DMS153 treated with DMSO at 0.1 percent for 48 hours (cell line): ENCODE measurements at regions not wholly inside any gene's neighbourhood (a gene's known extent, or its start where the extent isn't known, plus 50 kb on each side); places are given as distances from the start of the nearest gene placed in this dataset.
"Not testable (repeated sequence)": the region's sequence is repeated elsewhere in the genome, so short reads cannot be mapped to it uniquely, and the experiment has no call there.

Experiments
- DNase-seq: peaks from one replicate; lab custom pipeline; 2025; ENCODE audit not compliant: unreplicated experiment; lab: John Stamatoyannopoulos, UW

DNA sequence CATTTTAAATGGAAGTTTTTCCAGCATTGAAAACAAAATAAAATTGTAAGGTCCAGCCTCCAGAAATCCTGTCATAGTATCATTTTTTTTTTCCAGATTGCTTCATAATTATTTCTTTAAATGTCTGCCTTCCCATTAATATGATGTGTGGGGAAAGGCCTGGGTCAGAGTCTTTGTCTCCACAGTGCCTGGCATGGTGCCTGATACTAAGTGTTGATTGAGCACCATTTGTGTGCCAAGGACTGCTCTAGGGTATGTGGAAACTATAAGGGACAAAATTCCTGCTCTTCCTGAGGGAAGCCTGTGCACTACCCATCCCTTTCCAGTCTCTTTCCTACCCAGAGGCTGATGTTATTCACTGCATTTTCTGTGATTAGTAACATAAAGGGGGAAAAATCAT lies 53.1 kb upstream of the BEND4 start:
- no peak for DNase-seq

DNA sequence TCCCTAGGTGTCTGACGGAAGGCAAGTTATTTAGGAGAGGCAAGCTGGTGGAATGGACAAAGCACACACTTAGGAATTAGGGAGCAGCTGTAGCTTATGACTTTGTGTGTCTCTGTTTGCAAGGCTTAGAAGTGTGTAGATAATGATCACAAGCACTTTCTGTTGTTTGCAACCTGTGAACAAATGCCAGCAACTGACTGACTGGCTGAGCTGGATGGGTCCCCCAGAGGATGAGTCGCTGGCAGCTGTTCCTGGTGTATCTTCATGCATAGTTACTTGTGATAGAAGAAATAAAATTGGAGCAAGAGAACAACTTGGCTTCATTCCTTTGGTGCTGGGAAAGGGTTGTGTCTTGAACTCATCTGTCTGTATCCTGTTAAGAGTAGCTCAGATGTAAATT lies 64.2 kb upstream of the BEND4 start:
- no peak for DNase-seq

DNA sequence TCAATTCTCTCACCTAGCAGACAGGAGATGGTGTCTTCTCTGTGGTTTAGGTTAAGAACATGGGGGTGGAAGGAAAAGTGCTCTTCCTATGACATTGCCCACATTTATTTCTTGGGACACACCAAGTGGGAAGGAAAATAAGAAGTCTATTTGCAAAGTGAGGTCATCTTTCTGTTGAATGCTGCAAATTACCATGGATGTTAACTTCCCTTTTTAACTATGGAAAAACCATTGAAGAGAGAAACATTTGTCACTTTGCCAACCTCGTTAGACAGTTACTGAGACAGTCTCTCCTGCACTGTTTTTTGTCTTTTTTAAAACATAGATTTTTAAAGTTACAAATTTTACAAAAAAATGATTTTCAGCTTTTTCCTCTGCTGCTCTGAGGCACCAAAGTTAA lies 72.8 kb upstream of the BEND4 start:
- no peak for DNase-seq

DNA sequence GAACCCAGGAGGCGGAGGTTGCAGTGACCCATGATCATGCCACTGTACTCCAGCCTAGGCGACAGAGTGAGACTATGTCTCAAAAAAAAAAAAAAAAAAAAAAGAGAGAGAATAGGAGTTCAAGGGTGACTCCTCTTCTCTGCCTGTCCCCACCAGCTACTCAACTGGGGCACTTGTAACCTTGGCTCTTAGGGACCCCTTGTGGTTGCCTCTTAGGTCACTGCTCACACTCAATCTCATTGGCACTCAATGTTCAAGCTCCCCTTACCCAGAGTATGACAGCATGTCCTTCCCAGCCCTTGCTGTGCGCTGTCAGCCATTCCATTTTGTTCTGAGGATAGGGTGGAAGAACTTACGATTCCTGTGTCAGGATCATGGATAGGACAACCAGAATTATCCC lies 82.4 kb upstream of the BEND4 start:
- DNase-seq, result no peak

DNA sequence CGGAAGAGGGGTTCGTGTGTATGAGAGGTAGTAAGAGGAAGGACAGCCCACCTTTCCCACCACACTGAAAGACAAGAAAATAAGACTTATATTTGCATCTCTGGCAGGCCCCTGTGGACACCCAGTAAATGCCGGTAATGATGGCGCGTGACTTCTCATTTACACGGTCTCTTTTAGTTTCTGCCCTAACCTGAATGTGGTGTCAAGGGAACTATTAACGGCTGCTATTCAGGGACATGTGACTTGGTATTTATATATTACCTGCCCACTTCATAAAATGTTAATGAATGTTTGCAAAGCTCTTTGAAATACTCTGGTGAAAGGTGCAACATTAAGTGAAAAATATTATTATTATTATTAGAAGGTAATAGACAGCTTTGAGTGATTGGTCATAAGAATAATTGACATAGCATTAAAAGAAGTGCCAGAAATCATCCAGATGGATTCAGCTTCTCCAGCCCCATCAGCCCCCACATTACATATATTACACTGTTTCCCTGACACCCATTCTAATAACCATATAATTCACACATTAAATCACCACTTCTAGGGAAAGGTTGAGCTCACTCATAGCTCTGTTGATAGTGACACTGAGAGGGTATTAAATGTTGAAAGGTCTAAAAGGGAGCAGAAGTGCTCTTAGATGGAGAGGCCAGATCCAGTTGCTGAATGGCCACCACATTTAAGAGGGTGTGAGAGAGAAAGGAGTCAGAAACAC lies 83.0 kb upstream of the BEND4 start:
- no peak for DNase-seq

DNA sequence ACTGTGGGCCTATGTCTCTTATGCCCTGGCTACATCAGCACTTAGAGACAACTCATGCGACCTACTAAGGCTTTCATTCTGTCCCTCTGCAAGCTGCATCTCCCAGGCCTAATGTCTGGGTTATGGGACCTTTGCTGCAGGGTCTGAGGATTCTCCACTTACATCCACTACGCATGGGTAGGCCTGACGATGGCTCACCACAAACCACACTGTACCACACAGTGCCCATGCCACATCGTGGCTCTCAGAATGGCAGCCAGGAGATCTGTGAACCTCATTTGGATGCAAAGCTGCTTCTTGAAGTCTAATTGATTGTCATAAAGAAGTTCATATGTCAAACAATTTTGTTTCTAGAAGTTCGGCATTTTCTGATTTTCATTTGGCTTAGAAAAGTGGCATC lies 84.6 kb upstream of the BEND4 start:
- DNase-seq, result no peak

DNA sequence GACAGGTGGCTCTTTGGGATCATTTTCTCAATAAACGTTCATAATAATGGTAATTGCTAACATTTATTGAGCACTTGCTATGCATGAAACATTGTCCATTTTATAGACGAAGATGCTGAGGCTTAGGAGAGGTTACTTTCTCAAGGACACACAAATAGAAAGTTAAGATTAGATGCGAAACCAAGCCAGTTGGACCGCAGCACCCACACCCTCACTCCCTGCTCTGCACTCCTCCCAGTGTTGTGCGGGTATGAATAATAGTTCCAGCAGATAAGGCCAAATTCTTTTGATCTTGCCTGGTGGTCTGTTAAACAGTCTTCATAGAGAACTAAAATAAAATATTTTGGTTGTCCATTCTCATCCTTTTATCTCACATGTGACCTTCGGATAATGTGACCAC lies 85.0 kb upstream of the BEND4 start:
- DNase-seq, result no peak

DNA sequence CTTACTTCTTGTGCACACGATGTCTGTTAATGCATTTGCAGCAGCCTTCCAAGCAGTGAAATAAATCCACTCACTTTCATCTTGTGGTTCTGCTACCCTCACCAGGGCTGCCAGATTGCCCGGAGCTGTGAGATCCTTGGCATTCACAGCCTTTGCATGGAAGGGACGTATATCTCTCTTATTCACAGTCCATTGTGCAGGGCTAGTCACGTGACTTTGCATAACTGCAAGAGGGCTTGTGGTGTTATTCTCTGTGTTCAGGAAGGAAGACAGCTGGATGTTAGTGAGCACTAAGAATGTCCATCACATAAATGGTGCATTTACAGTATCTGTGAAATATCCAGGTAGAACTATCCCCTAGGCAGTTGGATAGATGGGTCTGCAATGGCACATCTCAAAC lies 96.5 kb upstream of the BEND4 start:
- no peak for DNase-seq

DNA sequence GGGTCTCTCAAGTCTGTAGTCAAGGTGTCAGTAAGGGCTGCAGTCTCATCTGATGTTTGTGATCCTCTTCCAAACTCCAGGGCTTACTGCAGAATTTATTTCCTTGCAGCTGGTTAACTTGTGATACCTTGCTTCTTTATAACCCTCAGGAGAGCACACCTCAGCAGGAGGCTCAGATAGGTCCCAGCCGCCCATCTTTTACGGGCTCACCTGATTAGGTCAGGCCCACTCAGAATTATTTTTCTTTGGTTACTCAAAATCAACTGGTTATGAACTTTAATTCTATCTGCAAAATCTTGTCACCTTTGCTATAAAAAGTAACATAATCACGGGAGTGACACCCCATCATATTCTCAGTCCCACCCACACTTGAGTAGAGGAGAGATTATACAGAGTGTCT lies 99.9 kb upstream of the BEND4 start:
- no peak for DNase-seq

DNA sequence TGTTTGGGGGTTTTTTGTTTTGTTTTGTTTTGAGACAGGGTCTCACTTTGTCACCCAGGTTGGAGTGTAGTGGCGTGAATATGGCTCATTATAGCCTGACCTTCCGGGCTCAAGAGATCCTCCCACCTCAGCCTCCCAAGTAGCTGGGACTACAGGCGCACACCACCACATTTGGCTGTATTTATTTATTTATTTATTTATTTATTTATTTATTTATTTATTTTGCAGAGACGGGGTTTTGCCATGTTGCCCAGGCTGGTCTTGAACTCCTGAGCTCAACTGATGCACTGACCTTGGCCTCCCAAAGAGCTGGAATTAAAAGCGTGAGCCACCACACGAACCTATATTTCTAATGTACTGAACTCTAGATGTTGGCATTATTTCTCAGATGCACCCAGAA lies 105.2 kb upstream of the BEND4 start:
- DNase-seq, result not testable (repeated sequence)

DNA sequence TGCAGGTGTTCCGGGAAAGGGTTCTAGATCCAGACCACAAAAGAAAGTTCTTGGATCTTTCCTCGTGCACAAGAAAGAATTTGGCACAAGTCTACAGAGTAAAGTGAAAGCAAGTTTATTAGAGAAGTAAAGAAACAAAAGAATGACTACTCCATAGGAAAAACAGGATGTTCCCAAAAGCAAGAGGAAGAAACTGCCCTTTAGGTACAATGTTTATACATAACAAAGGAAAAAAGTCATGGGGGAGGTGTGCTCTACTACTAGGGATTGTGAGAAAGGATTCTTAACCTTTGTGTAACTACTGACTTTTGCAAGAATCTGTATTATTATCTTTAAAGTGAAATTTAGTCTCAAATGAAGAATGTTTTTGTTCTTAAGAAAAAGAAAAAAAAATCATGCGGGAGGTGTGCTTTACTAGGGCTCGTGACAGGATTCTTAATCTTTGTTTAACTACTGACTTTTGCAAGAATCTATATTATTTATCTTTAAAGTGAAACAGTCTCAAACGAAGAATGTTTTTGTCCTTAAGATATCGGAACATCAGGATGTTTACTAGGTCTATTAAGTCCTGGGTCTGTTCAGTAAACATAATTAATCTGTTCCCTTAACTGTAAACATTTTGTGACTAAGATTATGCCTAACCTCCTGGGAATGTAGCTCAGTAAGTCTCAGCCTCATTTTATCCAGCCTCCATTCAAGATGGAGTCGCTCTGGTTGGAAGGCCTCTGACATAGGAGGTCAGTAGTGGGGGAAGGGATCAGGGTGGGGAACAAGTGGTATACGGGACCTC lies 110.4 kb upstream of the BEND4 start:
- DNase-seq, result no peak

DNA sequence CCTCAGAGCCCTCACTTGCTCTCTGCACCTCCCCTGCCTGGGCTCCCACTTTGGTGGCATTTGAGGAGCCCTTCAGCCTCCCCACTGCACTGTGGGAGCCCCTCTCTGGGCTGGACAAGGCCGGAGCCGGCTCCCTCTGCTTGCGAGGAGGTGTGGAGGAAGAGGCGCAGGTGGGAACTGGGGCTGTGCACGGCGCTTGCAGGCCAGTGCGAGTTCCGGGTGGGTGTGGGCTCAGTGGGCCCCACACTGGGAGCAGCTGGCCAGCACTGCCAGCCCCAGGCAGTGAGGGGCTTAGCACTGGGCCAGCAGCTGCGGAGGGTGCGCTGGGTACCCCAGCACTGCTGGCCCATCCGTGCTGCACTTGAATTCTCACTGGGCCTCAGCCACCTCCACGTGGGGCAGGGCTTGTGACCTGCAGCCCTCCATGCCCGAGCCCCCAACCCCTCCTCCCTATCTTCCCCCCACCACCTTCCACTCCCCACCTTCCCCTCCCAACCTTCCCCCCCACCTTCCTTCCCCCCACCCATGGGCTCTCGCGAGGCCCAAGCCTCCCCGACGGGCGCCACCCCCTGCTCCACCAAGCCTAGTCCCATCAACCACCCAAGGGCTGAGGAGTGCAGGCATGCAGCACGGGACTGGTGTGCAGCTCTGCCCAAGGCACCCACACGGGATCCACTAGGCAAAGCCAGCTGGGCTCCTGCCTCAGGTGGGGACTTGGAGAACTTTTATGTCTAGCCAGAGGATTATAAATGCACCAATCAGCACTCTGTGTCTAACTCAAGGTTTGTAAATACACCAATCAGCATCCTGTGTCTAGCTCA lies 113.5 kb upstream of the BEND4 start:
- no peak for DNase-seq

DNA sequence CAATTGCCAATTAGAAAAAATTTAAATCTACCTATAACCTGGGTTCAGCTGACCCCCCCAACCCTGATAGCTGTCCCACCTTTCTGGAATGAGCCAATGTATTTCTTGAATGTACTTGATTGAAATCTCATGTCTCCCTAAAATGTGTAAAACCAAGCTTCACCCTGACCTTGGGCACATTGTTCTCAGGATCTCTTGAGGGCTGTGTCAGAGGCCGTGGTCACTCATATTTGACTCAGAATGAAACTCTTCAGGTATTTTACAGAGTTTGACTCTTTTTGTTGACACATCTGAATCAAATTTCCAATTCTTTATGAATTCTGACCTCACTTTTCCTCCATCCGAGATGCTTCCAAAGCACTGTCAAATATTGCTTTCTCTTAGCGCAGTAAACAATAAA lies 115.3 kb upstream of the BEND4 start:
- no peak for DNase-seq

DNA sequence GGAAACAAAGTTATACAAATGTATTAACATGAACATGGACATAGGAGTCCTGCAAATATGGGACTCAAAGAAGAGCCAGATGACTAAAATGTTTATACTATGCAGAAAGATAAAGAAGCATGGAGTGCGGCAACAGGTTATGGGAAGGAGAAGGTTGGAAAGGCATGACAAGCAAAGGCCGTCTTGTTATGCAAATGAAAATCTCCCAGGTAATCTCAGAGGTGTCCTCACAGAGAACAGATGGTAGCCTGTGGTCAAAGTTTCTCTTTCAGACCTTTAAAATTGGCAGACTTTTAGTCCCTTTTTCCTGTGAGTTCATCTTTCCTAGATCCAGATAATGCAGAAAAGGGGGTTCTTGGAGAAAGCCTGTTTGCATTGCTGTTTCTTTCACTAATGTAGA lies 116.4 kb upstream of the BEND4 start:
- DNase-seq, result no peak

DNA sequence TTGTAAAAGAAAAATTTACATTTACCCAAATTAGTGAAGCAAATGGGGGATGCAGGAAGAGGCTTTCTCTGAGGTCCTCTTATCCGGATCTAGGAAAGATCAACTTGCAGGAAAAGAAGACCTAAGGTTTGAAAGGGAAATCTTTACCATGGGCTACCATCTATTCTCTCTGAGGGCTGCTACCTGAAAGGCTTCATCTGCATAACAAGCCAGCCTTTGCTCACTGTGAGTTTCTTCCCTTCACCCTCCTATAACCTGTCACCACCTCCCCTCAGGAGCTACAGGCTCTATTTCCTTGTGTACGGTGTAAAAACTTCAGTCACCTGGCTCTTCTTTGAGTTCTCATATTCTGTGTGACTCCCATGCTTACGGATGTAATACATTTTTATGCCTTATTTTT lies 118.6 kb upstream of the BEND4 start:
- no peak for DNase-seq

DNA sequence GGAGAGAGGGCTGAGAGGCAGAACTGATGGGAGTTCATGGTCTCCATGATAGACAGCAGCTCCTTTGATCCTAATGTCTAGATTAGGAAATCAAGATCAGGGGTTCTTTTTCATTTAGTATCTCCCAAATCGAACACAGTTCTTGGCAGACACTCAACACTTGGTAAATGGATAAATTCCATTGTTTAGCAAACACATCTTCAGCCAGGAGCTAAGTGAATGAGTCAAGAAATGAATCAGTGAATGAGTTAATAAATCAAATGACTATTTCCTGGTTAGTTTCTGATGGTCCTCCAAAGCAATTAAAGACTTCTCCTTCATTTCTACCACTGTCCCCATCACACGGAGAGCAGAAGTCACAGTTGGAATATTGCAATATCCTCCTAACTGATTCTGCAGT lies 120.0 kb upstream of the SHISA3 start:
- no peak for DNase-seq

DNA sequence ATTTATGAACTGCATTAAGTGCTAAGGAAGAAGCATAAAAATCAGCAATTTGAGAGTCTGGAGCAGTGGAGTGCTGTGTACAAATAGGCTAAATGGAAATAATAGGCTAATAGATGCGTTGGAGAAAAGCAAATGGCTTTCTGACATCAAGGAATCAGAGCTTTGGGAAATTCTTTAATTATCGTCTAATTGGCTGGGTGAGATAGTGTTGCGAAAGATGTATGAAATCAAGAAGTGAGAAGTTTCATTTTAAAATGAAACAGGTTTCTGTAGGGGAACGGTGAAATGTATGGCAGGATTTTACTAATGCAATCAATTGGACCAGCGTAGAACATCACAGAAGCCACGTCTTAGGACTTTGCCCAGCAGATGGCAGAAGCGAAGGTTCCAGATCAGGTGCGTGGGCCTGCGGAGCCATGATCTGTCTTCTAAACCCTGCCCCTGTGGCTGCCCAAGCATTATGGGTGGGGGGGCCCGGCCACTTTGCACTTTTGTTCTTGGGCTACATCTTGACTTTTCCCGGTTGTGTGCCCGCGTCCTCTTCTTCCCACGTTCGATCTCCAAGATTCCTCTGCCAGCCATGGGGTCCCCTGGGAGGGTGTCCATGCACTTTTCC lies 118.5 kb upstream of the SHISA3 start:
- no peak for DNase-seq

DNA sequence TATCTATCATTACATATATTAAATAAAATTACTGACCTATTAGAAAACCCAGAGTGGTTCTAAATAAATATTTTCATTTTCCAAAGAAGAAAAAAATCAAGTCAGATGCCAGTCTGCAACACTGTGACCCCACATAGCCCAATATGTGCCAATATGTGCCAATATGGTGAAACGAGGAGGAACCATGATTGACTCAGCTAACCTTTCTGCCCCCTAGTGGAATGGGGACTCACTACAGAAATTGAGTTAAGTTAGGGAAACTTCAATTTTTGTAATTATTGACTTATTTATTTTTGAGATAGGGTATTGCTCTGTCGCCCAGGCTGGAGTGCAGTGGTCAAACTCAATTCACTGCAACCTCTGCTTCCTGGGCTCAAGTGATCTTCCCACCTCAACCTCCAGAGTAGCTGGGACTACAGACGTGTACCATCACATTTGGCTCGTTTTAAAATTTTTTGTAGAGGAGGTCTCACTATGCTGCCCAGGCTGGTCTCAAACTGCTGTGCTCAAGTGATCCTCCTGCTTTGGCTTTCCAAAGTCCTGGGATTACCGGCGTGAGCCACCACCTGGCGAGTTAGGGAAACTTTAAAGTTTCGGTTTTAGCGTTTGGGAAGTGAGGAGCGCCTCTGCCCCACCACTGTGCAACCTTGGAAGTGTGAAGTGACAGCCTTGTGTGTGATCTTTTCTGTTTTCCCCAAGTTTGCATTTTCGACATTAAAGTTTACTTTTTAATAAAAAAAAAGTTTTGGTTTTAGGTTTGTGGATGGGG lies 116.8 kb upstream of the SHISA3 start:
- no peak for DNase-seq

DNA sequence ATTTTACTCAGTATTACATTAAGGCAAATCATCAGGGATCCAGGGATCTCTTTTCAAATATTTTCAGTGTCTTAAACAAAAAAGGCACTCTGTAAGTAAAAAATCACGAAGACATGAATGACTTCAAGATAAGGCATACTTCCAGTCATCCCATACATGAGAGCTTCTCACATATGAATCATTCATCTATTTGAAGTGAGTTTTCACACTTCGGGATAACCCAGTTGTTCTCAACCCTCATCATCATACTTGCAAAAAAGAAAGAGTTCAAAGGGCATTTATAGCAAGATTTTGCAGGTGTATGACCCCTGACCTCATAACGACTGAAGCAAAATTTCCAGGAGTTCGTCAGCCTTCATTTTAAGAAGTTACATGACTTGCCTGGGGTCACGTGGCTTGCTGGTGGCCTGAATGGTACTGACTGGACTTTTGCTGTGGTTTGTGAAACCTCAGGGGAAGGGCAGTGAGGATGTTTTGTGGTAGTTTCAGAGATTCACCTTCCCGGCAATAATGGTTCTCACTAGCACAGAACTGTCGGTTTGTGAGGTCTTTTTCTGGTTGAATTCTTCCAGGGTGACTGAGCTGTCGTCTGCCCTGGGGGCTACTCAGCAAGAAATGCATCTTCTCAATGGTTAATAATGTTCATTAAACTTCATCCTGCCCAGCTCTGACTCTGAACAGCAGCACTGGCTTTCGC lies 115.8 kb upstream of the SHISA3 start:
- DNase-seq, result no peak
